SW 1271 (cell line): ENCODE measurements at regions not wholly inside any gene's neighbourhood (a gene's known extent, or its start where the extent isn't known, plus 50 kb on each side); places are given as distances from the start of the nearest gene placed in this dataset.

Experiments
- DNase-seq, 2 experiments: peaks; one replicate each; lab custom pipeline; 2025; lab: John Stamatoyannopoulos, UW

- no peak for DNase-seq
These were observed 61.5 kb upstream of the AP1S2 start for GRCh38 chrX:15915959-15916703.

GRCh38 chrX:15914486-15914885 is 59.9 kb upstream of the AP1S2 start:
- DNase-seq, result no peak

GRCh38 chrX:15913146-15913545 is 58.5 kb upstream of the AP1S2 start:
- DNase-seq, result no peak

- DNase-seq, result no peak
These were observed 57.3 kb upstream of the AP1S2 start for GRCh38 chrX:15911734-15912550.

- DNase-seq, result no peak
These were observed 55.0 kb upstream of the AP1S2 start for GRCh38 chrX:15909605-15910004.

- DNase-seq, result no peak
These were observed 54.1 kb upstream of the AP1S2 start for GRCh38 chrX:15908603-15909290.

GRCh38 chrX:15906041-15906943 is 51.7 kb upstream of the AP1S2 start:
- DNase-seq, result no peak
